GM23338 (cell line): ENCODE measurements at regions not wholly inside any gene's neighbourhood (a gene's known extent, or its start where the extent isn't known, plus 50 kb on each side); places are given as distances from the start of the nearest gene placed in this dataset.

Experiments used
- CREB1 ChIP-seq: fragments of 250-450 bp; sonication (Bioruptor Pico); IDR thresholded peaks from 2 replicates; pipeline ENCODE4 v1.5.0; 2020; ENCODE audit warnings: low read depth, mild to moderate bottlenecking, moderate library complexity
- EZH2phosphoT487 ChIP-seq: fragments of 200-600 bp; sonication (generic); IDR thresholded peaks from one replicate; pipeline ENCODE4 v1.8.1; 2018; ENCODE audit warnings: antibody characterized with exemption; ENCODE audit not compliant: unreplicated experiment
- JUNB ChIP-seq: IDR thresholded peaks from one replicate; pipeline ENCODE4 v1.6.1; 2016; ENCODE audit warnings: antibody characterized with exemption; ENCODE audit not compliant: unreplicated experiment
- POLR2AphosphoS5 ChIP-seq: IDR thresholded peaks from 2 replicates; pipeline ENCODE4 v1.6.1; 2016; ENCODE audit warnings: antibody characterized with exemption, low read depth
- STAT1 ChIP-seq: IDR thresholded peaks from one replicate; pipeline ENCODE4 v1.6.1; 2016; ENCODE audit warnings: antibody characterized with exemption; ENCODE audit not compliant: unreplicated experiment
- ZNF331 ChIP-seq: fragments of 250-450 bp; sonication (Bioruptor Pico); IDR thresholded peaks from 2 replicates; pipeline ENCODE4 v1.5.0; 2020; ENCODE audit warnings: low read depth, mild to moderate bottlenecking, moderate library complexity
- TF ChIP-seq, protein P1 (sequence below): fragments of 250-450 bp; sonication (Bioruptor Pico); IDR thresholded peaks from 2 replicates; pipeline ENCODE4 v1.5.0; 2020; ENCODE audit warnings: mild to moderate bottlenecking, moderate library complexity
- TF ChIP-seq, protein P2 (sequence below): IDR thresholded peaks from one replicate; pipeline ENCODE4 v1.6.1; 2018; ENCODE audit warnings: antibody characterized with exemption; ENCODE audit not compliant: unreplicated experiment
- TF ChIP-seq, protein P3 (sequence below): IDR thresholded peaks from 2 replicates; pipeline ENCODE4 v1.6.1; 2016; ENCODE audit warnings: antibody characterized with exemption

DNA sequence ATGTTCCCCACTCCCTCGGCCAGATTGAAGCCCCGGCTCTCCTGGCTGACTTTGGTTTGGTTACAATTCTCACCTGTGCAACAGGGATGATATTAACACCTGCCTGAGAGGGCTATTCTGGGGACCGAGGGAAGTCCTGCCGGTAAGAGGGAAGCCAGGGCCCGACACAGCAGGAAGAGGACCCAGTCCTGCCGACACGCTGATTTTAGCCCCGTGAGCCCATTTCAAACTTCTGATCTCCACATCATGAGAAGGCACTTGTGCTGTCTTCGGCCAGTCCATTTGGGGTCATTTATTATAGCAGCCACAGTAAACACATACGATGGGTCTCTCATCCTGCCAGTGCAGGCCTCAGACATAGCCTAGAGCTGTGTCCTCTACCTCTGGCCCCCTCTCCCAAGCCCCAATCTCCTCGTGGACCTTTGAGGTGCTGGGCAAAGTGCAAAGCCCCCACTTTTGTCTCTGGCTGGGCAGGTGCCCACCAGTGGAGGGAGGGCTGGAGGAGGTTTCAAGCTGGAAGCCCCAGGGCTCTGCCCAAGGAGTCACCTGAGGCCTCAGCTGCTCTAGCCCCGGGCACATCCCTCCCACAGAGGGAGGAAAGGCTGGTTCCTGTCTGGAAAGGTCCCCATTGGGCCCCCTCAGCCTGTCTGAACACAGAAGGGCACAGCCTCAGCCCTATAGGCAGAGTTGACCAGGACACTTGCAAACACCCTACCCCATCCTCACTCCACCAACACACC, 59.1 kb upstream of the FGF3 start (continued):
- TF ChIP-seq, protein P1, sequence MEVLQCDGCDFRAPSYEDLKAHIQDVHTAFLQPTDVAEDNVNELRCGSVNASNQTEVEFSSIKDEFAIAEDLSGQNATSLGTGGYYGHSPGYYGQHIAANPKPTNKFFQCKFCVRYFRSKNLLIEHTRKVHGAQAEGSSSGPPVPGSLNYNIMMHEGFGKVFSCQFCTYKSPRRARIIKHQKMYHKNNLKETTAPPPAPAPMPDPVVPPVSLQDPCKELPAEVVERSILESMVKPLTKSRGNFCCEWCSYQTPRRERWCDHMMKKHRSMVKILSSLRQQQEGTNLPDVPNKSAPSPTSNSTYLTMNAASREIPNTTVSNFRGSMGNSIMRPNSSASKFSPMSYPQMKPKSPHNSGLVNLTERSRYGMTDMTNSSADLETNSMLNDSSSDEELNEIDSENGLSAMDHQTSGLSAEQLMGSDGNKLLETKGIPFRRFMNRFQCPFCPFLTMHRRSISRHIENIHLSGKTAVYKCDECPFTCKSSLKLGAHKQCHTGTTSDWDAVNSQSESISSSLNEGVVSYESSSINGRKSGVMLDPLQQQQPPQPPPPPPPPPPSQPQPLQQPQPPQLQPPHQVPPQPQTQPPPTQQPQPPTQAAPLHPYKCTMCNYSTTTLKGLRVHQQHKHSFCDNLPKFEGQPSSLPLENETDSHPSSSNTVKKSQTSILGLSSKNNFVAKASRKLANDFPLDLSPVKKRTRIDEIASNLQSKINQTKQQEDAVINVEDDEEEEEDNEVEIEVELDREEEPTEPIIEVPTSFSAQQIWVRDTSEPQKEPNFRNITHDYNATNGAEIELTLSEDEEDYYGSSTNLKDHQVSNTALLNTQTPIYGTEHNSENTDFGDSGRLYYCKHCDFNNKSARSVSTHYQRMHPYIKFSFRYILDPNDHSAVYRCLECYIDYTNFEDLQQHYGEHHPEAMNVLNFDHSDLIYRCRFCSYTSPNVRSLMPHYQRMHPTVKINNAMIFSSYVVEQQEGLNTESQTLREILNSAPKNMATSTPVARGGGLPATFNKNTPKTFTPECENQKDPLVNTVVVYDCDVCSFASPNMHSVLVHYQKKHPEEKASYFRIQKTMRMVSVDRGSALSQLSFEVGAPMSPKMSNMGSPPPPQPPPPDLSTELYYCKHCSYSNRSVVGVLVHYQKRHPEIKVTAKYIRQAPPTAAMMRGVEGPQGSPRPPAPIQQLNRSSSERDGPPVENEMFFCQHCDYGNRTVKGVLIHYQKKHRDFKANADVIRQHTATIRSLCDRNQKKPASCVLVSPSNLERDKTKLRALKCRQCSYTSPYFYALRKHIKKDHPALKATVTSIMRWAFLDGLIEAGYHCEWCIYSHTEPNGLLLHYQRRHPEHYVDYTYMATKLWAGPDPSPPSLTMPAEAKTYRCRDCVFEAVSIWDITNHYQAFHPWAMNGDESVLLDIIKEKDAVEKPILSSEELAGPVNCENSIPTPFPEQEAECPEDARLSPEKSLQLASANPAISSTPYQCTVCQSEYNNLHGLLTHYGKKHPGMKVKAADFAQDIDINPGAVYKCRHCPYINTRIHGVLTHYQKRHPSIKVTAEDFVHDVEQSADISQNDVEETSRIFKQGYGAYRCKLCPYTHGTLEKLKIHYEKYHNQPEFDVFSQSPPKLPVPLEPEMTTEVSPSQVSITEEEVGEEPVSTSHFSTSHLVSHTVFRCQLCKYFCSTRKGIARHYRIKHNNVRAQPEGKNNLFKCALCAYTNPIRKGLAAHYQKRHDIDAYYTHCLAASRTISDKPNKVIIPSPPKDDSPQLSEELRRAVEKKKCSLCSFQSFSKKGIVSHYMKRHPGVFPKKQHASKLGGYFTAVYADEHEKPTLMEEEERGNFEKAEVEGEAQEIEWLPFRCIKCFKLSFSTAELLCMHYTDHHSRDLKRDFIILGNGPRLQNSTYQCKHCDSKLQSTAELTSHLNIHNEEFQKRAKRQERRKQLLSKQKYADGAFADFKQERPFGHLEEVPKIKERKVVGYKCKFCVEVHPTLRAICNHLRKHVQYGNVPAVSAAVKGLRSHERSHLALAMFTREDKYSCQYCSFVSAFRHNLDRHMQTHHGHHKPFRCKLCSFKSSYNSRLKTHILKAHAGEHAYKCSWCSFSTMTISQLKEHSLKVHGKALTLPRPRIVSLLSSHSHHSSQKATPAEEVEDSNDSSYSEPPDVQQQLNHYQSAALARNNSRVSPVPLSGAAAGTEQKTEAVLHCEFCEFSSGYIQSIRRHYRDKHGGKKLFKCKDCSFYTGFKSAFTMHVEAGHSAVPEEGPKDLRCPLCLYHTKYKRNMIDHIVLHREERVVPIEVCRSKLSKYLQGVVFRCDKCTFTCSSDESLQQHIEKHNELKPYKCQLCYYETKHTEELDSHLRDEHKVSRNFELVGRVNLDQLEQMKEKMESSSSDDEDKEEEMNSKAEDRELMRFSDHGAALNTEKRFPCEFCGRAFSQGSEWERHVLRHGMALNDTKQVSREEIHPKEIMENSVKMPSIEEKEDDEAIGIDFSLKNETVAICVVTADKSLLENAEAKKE = no peak
- TF ChIP-seq CREB1 (CRISPR knock-in tag) = no peak
- TF ChIP-seq JUNB = no peak
- TF ChIP-seq POLR2AphosphoS5 = no peak
- TF ChIP-seq, protein P2, sequence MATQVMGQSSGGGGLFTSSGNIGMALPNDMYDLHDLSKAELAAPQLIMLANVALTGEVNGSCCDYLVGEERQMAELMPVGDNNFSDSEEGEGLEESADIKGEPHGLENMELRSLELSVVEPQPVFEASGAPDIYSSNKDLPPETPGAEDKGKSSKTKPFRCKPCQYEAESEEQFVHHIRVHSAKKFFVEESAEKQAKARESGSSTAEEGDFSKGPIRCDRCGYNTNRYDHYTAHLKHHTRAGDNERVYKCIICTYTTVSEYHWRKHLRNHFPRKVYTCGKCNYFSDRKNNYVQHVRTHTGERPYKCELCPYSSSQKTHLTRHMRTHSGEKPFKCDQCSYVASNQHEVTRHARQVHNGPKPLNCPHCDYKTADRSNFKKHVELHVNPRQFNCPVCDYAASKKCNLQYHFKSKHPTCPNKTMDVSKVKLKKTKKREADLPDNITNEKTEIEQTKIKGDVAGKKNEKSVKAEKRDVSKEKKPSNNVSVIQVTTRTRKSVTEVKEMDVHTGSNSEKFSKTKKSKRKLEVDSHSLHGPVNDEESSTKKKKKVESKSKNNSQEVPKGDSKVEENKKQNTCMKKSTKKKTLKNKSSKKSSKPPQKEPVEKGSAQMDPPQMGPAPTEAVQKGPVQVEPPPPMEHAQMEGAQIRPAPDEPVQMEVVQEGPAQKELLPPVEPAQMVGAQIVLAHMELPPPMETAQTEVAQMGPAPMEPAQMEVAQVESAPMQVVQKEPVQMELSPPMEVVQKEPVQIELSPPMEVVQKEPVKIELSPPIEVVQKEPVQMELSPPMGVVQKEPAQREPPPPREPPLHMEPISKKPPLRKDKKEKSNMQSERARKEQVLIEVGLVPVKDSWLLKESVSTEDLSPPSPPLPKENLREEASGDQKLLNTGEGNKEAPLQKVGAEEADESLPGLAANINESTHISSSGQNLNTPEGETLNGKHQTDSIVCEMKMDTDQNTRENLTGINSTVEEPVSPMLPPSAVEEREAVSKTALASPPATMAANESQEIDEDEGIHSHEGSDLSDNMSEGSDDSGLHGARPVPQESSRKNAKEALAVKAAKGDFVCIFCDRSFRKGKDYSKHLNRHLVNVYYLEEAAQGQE = no peak
- no peak for TF ChIP-seq ZNF331 (CRISPR knock-in tag)
- TF ChIP-seq EZH2phosphoT487 = no peak
- TF ChIP-seq, protein P3, sequence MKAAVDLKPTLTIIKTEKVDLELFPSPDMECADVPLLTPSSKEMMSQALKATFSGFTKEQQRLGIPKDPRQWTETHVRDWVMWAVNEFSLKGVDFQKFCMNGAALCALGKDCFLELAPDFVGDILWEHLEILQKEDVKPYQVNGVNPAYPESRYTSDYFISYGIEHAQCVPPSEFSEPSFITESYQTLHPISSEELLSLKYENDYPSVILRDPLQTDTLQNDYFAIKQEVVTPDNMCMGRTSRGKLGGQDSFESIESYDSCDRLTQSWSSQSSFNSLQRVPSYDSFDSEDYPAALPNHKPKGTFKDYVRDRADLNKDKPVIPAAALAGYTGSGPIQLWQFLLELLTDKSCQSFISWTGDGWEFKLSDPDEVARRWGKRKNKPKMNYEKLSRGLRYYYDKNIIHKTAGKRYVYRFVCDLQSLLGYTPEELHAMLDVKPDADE = no peak
- TF ChIP-seq STAT1 = no peak
